SJCRH30 (cell line): ENCODE measurements at regions not wholly inside any gene's neighbourhood (a gene's known extent, or its start where the extent isn't known, plus 50 kb on each side); places are given as distances from the start of the nearest gene placed in this dataset.

Experiments used
- DNase-seq, 2 experiments: peaks; one replicate each; pipeline ENCODE4 v3.0.0-alpha.2; 2015 to 2020
- H3K27ac ChIP-seq: fragments of 250-450 bp; sonication (Bioruptor Pico); 2 replicates; pipeline ENCODE4 v1.5.1; 2020; ENCODE audit warnings: mild to moderate bottlenecking, moderate library complexity
- H3K27me3 ChIP-seq: fragments of 250-450 bp; sonication (Bioruptor Pico); 2 replicates; pipeline ENCODE4 v1.5.1; 2020; ENCODE audit warnings: mild to moderate bottlenecking, moderate library complexity
- H3K36me3 ChIP-seq: fragments of 250-450 bp; sonication (Bioruptor Pico); 2 replicates; pipeline ENCODE4 v1.5.1; 2020; ENCODE audit warnings: mild to moderate bottlenecking, moderate library complexity
- H3K4me1 ChIP-seq: fragments of 250-450 bp; sonication (Bioruptor Pico); 2 replicates; pipeline ENCODE4 v1.5.1; 2020; ENCODE audit warnings: mild to moderate bottlenecking, moderate library complexity
- H3K4me3 ChIP-seq: fragments of 250-450 bp; sonication (Bioruptor Pico); 2 replicates; pipeline ENCODE4 v1.5.1; 2020; ENCODE audit warnings: mild to moderate bottlenecking, moderate library complexity
- H3K9me3 ChIP-seq: fragments of 250-450 bp; sonication (Bioruptor Pico); replicated peaks from 2 replicates; pipeline ENCODE4 v1.5.1; 2020; ENCODE audit warnings: mild to moderate bottlenecking, moderate library complexity

GRCh38 chr2:53235836-53236582 lies 531.6 kb upstream of the CHAC2 start:
- Histone ChIP-seq H3K4me1 (no peaks in the 10 kb centered on the region), H3K36me3 (no peaks in the 10 kb centered on the region), H3K9me3 (no peaks in the 10 kb centered on the region), H3K27me3 (no peaks in the 10 kb centered on the region), H3K27ac (no peak overlapping the region), H3K4me3 (no peak overlapping the region)
- no peak for DNase-seq

- no peaks in the 10 kb centered on the region for H3K4me1 ChIP-seq
- no peaks in the 10 kb centered on the region for H3K36me3 ChIP-seq
- DNase-seq = no peak
- H3K4me3 ChIP-seq = no peak overlapping the region
- no peak overlapping the region for H3K27ac ChIP-seq
- H3K9me3 ChIP-seq = no peaks in the 10 kb centered on the region
- H3K27me3 ChIP-seq = no peaks in the 10 kb centered on the region
Observed at GRCh38 chr2:53234548-53234903, 533.1 kb upstream of the CHAC2 start.

- no peaks in the 10 kb centered on the region for H3K4me1 ChIP-seq
- no peaks in the 10 kb centered on the region for H3K27me3 ChIP-seq
- H3K27ac ChIP-seq = no peak overlapping the region
- peak in 1 of 2 experiments; percentile 23 for DNase-seq
- H3K4me3 ChIP-seq = no peak overlapping the region
- H3K9me3 ChIP-seq = no peaks in the 10 kb centered on the region
- H3K36me3 ChIP-seq = no peaks in the 10 kb centered on the region
Observed at GRCh38 chr2:53233759-53234547, 533.7 kb upstream of the CHAC2 start.

GRCh38 chr2:53231908-53232307 lies 535.7 kb upstream of the CHAC2 start:
- no peaks in the 10 kb centered on the region for H3K9me3 ChIP-seq
- H3K27ac ChIP-seq = no peak overlapping the region
- DNase-seq = no peak
- no peaks in the 10 kb centered on the region for H3K36me3 ChIP-seq
- no peak overlapping the region for H3K4me3 ChIP-seq
- H3K4me1 ChIP-seq = no peaks in the 10 kb centered on the region
- no peaks in the 10 kb centered on the region for H3K27me3 ChIP-seq

GRCh38 chr2:53230691-53231090 lies 536.9 kb upstream of the CHAC2 start:
- Histone ChIP-seq H3K9me3 (no peaks in the 10 kb centered on the region), H3K36me3 (no peaks in the 10 kb centered on the region), H3K27me3 (no peaks in the 10 kb centered on the region), H3K27ac (no peak overlapping the region), H3K4me3 (no peak overlapping the region), H3K4me1 (no peaks in the 10 kb centered on the region)
- DNase-seq = no peak

GRCh38 chr2:53227535-53227934 lies 540.1 kb upstream of the CHAC2 start:
- Histone ChIP-seq H3K4me1 (no peaks in the 10 kb centered on the region), H3K9me3 (no peaks in the 10 kb centered on the region), H3K27me3 (no peaks in the 10 kb centered on the region), H3K4me3 (no peak overlapping the region), H3K27ac (no peak overlapping the region), H3K36me3 (no peaks in the 10 kb centered on the region)
- DNase-seq = no peak

- no peaks in the 10 kb centered on the region for H3K4me1 ChIP-seq
- H3K27me3 ChIP-seq = no peaks in the 10 kb centered on the region
- no peak overlapping the region for H3K4me3 ChIP-seq
- H3K27ac ChIP-seq = no peak overlapping the region
- no peaks in the 10 kb centered on the region for H3K36me3 ChIP-seq
- no peaks in the 10 kb centered on the region for H3K9me3 ChIP-seq
- DNase-seq = no peak
Observed at GRCh38 chr2:53220969-53221368, 546.6 kb upstream of the CHAC2 start.

GRCh38 chr2:53217250-53217649 lies 550.4 kb upstream of the CHAC2 start:
- Histone ChIP-seq H3K4me3 (no peak overlapping the region), H3K36me3 (no peaks in the 10 kb centered on the region), H3K4me1 (no peaks in the 10 kb centered on the region), H3K9me3 (0 out of 2 replicates have a peak, but pooled peaks cover 2% of the 10 kb centered on the region), H3K27ac (no peak overlapping the region), H3K27me3 (no peaks in the 10 kb centered on the region)
- DNase-seq = peak; percentile 22 to 38

- 0 out of 2 replicates have a peak, but pooled peaks cover 2% of the 10 kb centered on the region for H3K9me3 ChIP-seq
- H3K27ac ChIP-seq = no peak overlapping the region
- no peak for DNase-seq
- H3K4me3 ChIP-seq = no peak overlapping the region
- H3K36me3 ChIP-seq = no peaks in the 10 kb centered on the region
- H3K4me1 ChIP-seq = no peaks in the 10 kb centered on the region
- H3K27me3 ChIP-seq = no peaks in the 10 kb centered on the region
Observed at GRCh38 chr2:53216805-53217204, 550.8 kb upstream of the CHAC2 start.

GRCh38 chr2:53212576-53212975 lies 555.0 kb upstream of the CHAC2 start:
- 0 out of 2 replicates have a peak, but pooled peaks cover 2% of the 10 kb centered on the region for H3K9me3 ChIP-seq
- DNase-seq = no peak

GRCh38 chr2:53211201-53211774 lies 556.3 kb upstream of the CHAC2 start:
- no peaks in the 10 kb centered on the region for H3K27me3 ChIP-seq
- H3K36me3 ChIP-seq = no peaks in the 10 kb centered on the region
- H3K9me3 ChIP-seq = 0 out of 2 replicates have a peak, but pooled peaks cover 2% of the 10 kb centered on the region
- H3K4me1 ChIP-seq = no peaks in the 10 kb centered on the region
- H3K4me3 ChIP-seq = no peak overlapping the region
- no peak overlapping the region for H3K27ac ChIP-seq
- DNase-seq = no peak

More at GRCh38 chr2:53212576-53212975, 555.0 kb upstream of the CHAC2 start:
- Histone ChIP-seq H3K27me3 (no peaks in the 10 kb centered on the region), H3K27ac (no peak overlapping the region), H3K4me1 (no peaks in the 10 kb centered on the region), H3K4me3 (no peak overlapping the region), H3K36me3 (no peaks in the 10 kb centered on the region)

- Histone ChIP-seq H3K36me3 (no peaks in the 10 kb centered on the region), H3K27ac (no peak overlapping the region), H3K27me3 (no peaks in the 10 kb centered on the region), H3K4me1 (no peaks in the 10 kb centered on the region), H3K4me3 (no peak overlapping the region), H3K9me3 (0 out of 2 replicates have a peak, but pooled peaks cover 2% of the 10 kb centered on the region)
- peak in 1 of 2 experiments; percentile 19 for DNase-seq
Observed at GRCh38 chr2:53210538-53210937, 557.1 kb upstream of the CHAC2 start.

- no peaks in the 10 kb centered on the region for H3K4me1 ChIP-seq
- no peaks in the 10 kb centered on the region for H3K36me3 ChIP-seq
- H3K4me3 ChIP-seq = no peak overlapping the region
- no peak for DNase-seq
- no peak overlapping the region for H3K27ac ChIP-seq
- 0 out of 2 replicates have a peak, but pooled peaks cover under 1% of the 10 kb centered on the region for H3K9me3 ChIP-seq
- H3K27me3 ChIP-seq = no peaks in the 10 kb centered on the region
Observed at GRCh38 chr2:53209679-53210458, 557.7 kb upstream of the CHAC2 start.

- DNase-seq = no peak
- no peak overlapping the region for H3K27ac ChIP-seq
- no peak overlapping the region for H3K4me3 ChIP-seq
- H3K9me3 ChIP-seq = no peaks in the 10 kb centered on the region
- no peaks in the 10 kb centered on the region for H3K27me3 ChIP-seq
- no peaks in the 10 kb centered on the region for H3K4me1 ChIP-seq
- no peaks in the 10 kb centered on the region for H3K36me3 ChIP-seq
Observed at GRCh38 chr2:53208815-53209214, 558.8 kb upstream of the CHAC2 start.
